HS-5 (cell line): ENCODE measurements at regions not wholly inside any gene's neighbourhood (a gene's known extent, or its start where the extent isn't known, plus 50 kb on each side); places are given as distances from the start of the nearest gene placed in this dataset.

ENCODE experiments used
- DNase-seq: peaks from one replicate; pipeline ENCODE4 v3.0.0-alpha.2; 2012; ENCODE audit warnings: low read depth

DNA sequence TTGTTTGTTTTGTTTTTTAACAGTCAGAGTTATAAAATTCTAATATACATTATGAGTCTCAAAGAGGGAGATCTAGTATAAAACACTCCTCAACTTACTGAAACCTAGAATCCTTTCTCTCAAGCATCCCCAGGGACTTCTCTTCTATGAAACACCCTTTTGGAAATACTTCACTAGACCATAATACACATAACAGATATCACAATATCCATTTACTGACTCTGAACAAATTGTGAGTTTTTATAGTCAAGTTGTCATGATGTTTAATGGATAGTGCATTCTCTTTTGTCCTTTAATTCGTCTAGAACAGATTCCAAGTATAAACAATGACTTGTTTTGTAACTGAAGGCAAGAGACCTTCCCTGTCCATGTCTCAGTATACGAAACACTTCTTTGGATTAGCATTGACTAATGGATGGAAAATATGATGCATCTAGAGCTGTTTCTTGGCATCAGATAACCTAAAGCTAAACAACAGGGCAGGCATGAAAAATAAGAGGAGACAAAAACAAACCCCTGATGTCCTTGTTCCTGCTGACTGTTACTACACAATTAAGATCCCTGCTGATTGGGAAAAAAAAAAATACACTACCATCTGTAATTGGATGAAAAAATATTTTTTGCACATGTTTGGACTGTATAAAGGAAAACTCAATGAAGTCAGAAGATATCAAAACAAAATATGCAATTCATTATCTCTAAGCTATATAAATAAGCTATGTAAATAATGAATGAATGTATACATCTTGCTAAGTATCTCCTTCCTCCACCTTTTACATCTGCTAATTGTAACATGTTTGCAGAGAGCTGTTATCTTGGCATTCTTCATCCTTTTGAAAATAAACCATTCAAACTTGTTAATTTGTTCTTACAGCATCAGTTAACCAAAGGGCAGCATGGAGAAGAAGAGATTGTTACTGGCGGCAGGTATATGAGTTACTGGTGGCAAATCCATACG lies 214.2 kb downstream of the LACC1 start:
- no peak for DNase-seq

DNA sequence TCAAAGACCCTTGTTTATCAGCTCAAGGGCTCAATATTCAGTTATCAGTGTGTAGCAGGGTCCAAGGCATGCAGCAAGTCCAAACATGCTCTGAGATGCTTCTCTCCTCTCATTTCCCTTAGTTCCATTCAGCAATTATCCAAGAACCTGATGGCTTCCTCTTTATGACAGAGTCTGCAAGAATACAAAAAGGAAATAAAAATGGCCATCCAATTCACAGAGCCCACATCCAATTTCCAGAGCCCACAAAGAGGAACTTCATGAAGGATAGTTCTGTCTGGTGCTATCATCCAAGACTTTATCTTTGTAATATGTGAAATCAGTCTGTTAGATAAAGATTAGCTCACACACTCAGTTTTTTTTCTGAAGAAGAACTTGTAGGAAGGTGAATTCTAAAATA lies 217.2 kb downstream of the LACC1 start:
- no peak for DNase-seq

DNA sequence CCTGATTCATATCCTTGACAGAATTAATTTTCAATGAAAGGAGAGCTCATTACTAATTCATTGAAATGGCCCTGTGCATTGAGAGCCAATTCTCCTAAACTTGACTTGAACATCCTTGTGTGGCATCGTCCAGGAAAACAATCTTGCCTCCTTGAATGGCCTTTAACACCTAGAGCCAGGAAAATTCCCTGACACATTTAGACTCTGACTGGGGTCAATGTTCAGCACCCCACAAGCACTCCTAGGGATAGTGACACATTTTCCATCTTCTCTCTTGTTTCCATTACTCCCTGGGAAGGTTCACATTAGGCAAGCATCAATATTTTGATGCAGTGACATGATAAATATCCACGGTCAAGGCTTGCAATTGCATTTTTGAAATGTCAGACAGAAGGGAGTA lies 218.9 kb downstream of the LACC1 start:
- DNase-seq = no peak

DNA sequence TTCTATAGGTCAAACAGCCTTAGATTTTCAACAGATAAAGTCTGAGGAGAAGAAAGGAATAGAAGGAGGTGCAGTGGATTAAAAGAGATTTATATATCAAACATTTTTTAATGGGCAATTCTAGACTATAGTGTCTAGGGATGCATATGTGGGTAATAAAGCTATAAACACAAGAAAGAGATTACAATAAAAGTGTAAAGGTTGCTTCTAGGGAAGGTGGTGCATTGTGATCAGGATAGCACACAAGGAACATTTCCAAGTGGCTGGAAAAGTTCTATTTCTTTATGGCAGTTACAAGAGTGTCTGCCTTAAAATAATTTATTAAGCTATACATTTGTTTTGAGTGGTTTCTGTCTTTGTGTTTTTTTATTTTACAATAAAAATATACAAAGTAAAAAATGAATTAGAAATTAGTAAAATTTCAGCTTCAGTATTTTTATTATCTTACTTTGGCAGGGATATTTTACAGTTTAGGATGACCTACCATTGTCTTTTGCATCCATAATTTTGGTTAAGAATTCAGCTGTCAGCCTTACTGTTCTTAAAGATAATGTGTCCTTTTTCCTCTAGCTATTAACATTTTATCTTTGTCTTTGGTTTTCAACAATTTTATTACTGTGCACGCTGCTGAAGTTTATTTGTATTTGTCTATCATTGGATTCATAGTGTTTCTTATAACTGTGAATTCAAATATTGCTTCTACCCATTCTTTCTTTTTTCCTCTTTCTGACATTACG lies 221.8 kb downstream of the LACC1 start:
- no peak for DNase-seq

DNA sequence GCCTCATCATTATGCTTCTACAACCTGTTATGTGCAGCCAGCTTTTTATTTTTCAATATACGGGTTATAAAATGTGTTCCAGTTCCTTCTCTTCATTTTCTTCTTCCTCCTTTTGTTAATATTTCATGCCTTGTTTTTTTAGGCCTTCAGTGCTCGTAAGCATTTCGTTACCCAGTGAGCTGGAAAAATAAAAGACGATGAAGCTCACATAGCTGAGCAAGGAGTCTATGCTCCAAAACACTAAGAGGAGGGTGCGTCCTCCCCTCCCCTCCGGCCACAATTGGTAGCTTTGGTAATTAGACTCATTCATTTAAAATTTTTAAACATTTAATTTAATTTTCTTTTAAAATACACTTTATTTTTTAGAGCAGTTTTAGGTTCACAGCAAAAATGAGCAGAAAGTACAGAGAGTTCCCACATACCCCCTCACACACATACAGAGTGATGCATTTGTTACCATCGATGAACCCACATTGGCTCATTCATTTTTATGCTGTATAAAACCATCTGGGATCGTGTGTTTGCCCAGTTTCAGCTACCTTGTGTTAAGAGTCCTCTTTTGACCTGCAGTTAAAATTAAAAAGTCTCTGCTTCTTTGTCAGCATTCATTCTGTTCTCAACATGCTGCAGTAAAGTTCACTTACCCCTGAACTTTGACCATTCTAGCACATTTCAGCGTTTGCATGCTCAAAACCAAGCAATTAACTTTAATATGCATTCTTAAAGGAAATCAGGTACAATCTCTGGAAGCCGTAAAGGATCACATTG lies 223.9 kb downstream of the LACC1 start:
- no peak for DNase-seq

DNA sequence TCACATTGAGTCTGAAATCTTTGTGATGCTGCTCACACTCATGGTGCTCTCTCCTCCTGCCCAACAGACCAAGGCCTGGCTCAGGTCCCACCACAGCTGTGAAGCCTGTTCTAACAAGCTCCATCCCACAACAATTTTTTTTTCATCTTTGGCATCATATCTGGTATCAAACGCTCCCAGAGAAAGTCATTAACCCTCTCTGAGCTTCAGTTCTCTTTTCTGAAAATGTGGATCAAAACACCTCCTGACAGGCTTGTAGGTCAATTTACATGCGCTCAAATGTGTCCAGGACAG lies 224.4 kb downstream of the LACC1 start:
- no peak for DNase-seq

DNA sequence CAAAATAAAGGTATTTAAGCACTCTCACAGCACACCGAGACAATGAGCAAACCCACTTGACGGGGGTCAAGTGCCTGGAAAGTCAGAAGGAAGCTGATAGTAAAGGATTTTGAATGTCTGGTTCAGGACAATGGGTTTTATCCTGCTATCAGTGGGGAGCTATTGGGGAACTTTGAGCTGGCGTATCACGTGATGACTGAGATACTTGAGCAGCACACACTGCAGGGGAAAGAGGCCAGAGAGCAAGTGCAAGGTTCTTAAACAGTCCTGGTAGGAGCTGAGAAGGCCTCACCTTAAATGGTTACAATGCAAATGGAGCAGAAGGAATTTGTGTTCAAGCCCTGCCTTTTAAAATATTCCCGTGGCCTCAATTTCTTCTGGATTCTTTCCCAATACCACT lies 225.3 kb downstream of the LACC1 start:
- no peak for DNase-seq

- DNase-seq = no peak
These were observed 226.8 kb downstream of the LACC1 start for GRCh38 chr13:44106266-44107152.

GRCh38 chr13:44107357-44108121 lies 227.8 kb downstream of the LACC1 start:
- no peak for DNase-seq

- no peak for DNase-seq
These were observed 228.7 kb downstream of the LACC1 start for GRCh38 chr13:44108331-44108858.

GRCh38 chr13:44110091-44110621 lies 230.5 kb downstream of the LACC1 start:
- DNase-seq = no peak

- no peak for DNase-seq
These were observed 232.0 kb downstream of the LACC1 start for GRCh38 chr13:44111701-44112100.

DNA sequence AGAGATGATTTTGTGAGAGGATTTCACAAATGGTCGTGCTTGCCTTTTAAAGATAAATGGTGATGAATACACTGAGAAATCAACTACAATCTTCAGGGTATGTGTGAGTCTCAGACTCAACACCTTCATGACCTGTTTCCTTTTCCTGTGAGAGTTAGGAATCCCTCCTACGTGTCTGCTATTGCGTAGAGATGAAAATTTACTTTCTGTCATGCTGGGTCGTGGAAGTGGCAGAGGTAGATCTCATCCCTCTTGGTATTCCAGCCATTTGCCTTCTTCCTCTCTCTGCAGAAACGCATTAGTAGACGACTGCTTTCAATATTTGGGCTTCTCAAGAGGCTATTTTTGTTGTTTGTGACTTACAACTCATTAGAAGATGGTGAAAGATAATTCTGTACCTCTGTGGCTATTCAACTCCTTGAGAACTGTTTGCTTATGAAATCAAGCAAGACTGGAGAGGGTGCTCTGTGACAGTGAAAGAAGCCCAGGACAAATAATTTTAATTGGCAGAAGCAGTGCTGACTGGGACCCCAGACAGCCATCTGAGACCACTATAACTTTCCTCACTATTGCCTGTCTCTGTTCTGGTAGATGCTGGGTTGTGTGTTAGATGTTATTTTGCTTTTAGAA lies 233.1 kb downstream of the LACC1 start:
- DNase-seq = no peak

GRCh38 chr13:44116562-44117332 lies 237.0 kb downstream of the LACC1 start:
- no peak for DNase-seq

GRCh38 chr13:44117351-44117750 lies 237.6 kb downstream of the LACC1 start:
- DNase-seq = no peak

DNA sequence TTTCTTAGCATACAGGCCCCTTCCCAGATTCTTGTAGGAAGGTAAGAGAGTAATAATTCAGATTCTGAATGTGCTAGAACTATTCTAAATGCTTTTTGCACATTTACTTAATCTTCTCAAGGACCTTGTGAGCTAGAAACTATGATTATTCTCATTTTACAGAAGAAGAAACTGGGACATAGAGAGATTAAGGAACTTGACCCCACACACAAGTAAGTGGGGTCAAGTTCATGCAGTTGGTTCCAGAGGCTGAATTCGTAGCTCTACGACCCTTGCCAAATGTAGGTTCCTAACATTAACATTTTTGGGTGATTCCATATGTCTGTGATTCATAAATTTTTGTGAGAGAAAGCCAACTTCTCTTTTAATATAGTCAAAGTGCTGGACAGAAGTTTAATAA lies 238.1 kb downstream of the LACC1 start:
- DNase-seq = no peak

DNA sequence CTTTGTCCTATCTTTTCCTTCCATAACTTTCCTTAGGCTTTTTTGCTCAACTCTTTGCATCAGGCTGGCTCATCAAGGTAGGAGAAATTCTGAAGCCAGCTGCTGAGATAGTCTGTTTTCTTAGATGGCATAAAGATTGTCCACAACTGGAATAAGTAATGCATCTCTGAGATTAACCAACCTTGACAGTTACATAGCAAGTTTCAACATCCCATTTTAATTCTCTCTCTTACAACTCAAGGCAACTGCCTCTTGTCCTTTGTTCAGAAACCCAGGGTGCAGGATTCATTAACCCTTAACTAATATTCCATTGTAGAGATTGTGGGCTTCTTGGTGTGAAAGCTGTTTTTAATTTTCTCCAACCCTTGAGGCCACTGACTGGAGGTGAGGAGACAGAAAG lies 239.2 kb downstream of the LACC1 start:
- no peak for DNase-seq

DNA sequence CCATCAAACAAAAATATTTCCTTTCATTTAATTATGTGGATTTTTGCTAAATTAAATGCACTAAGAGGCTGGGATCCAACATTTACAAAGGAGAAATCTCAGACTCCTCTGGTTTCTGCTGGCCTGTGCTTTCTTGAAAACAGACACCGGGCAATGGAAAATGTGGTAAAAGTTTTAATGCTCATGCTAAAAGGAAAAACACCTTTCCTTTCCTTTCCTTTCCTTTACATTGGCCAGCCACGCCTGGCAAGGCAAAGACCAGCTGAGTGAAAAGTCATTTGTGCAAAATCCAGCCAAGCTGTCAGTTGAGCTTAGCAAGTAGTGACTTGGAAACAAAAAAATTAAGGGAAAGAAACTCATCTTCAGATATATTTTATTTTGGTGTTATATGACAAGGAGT lies 240.3 kb downstream of the LACC1 start:
- DNase-seq = no peak
